Calu3 (cell line): ENCODE measurements at regions not wholly inside any gene's neighbourhood (a gene's known extent, or its start where the extent isn't known, plus 50 kb on each side); places are given as distances from the start of the nearest gene placed in this dataset.

ENCODE experiments used
- BruUV-seq: library from RNA; stranded (reverse); fragments of 400-500 nt; replicated peaks from 2 replicates; lab custom pipeline; 2021; lab: Mats Ljungman, UMichigan
- CTCF ChIA-PET: fragments of 300-600 bp; sonication (Branson Sonifier 250); formaldehyde crosslinking; loops from one replicate; lab custom pipeline; 2022; ENCODE audit warnings: antibody characterized with exemption; lab: Charles Lee
- DNase-seq: peaks from one replicate; pipeline ENCODE4 v3.0.0; 2022
- H3K27ac Mint-ChIP-seq: one replicate; pipeline ENCODE4 v1.8.0; 2022; ENCODE audit warnings: mixed read lengths; ENCODE audit not compliant: unreplicated experiment
- H3K27me3 Mint-ChIP-seq: one replicate; pipeline ENCODE4 v1.8.0; 2022; ENCODE audit warnings: mixed read lengths; ENCODE audit not compliant: unreplicated experiment
- H3K36me3 Mint-ChIP-seq: one replicate; pipeline ENCODE4 v1.8.0; 2022; ENCODE audit warnings: mild to moderate bottlenecking, moderate library complexity, mixed read lengths; ENCODE audit not compliant: insufficient read depth, unreplicated experiment
- H3K4me1 Mint-ChIP-seq: one replicate; pipeline ENCODE4 v1.8.0; 2022; ENCODE audit warnings: mild to moderate bottlenecking, low read depth, mixed read lengths; ENCODE audit not compliant: unreplicated experiment
- H3K4me3 Mint-ChIP-seq: one replicate; pipeline ENCODE4 v1.8.0; 2022; ENCODE audit warnings: mild to moderate bottlenecking, low read depth, moderate library complexity, mixed read lengths; ENCODE audit not compliant: unreplicated experiment
- H3K9me3 Mint-ChIP-seq: one replicate; pipeline ENCODE4 v1.8.0; 2022; ENCODE audit warnings: low read depth, mixed read lengths; ENCODE audit not compliant: unreplicated experiment
- CTCF ChIP-seq: fragments of 200-600 bp; IDR thresholded peaks from one replicate; pipeline ENCODE4 v1.8.0; 2022; ENCODE audit warnings: antibody characterized with exemption; ENCODE audit not compliant: unreplicated experiment
- intact Hi-C: fragments of 100-400 bp; cut with micrococcal nuclease; formaldehyde crosslinking; loops from one replicate; pipeline ENCODE4 v1.10.0; 2022; ENCODE audit not compliant: unreplicated experiment

GRCh38 chr12:31832740-31833729 lies 104.2 kb upstream of the AMN1 start:
- BruUV-seq: no TSS peak
- Mint-ChIP-seq H3K27ac (no peak overlapping the region), H3K36me3 (no peaks in the 10 kb centered on the region), H3K9me3 (peaks cover 2% of the 10 kb centered on the region), H3K4me1 (no peaks in the 10 kb centered on the region), H3K4me3 (no peak overlapping the region), H3K27me3 (no peaks in the 10 kb centered on the region)
- TF ChIP-seq CTCF: no peak
- CTCF ChIA-PET: no interaction called here
- intact Hi-C loops: no loop called here
- no peak for DNase-seq

GRCh38 chr12:31828071-31828470 lies 99.2 kb upstream of the AMN1 start:
- BruUV-seq: no TSS peak
- CTCF ChIA-PET: no interaction called here
- DNase-seq: no peak
- no peak for TF ChIP-seq CTCF
- Mint-ChIP-seq H3K27ac (no peak overlapping the region), H3K4me1 (no peaks in the 10 kb centered on the region), H3K4me3 (no peak overlapping the region), H3K27me3 (no peaks in the 10 kb centered on the region), H3K36me3 (no peaks in the 10 kb centered on the region), H3K9me3 (peaks cover 5% of the 10 kb centered on the region)
- intact Hi-C loops: no loop called here

- no TSS peak for BruUV-seq
- Mint-ChIP-seq H3K27me3 (no peaks in the 10 kb centered on the region), H3K9me3 (peaks cover 3% of the 10 kb centered on the region), H3K36me3 (no peaks in the 10 kb centered on the region), H3K4me1 (no peaks in the 10 kb centered on the region), H3K27ac (no peak overlapping the region), H3K4me3 (no peak overlapping the region)
- intact Hi-C loops: no loop called here
- TF ChIP-seq CTCF: no peak
- DNase-seq: no peak
- CTCF ChIA-PET: no interaction called here
Observed at GRCh38 chr12:31822761-31823160, 93.9 kb upstream of the AMN1 start.

- CTCF ChIA-PET: no interaction called here
- H3K4me3 Mint-ChIP-seq: no peak overlapping the region
- intact Hi-C loops: no loop called here
- H3K27ac Mint-ChIP-seq: no peak overlapping the region
- H3K4me1 Mint-ChIP-seq: no peaks in the 10 kb centered on the region
- DNase-seq: no peak
- no peak for TF ChIP-seq CTCF
- no peaks in the 10 kb centered on the region for H3K36me3 Mint-ChIP-seq
- no TSS peak for BruUV-seq
- H3K9me3 Mint-ChIP-seq: peaks cover 3% of the 10 kb centered on the region
- H3K27me3 Mint-ChIP-seq: no peaks in the 10 kb centered on the region
Observed at GRCh38 chr12:31821484-31821883, 92.7 kb upstream of the AMN1 start.
